Fibroblast of upper back skin (primary cell): ENCODE measurements at regions not wholly inside any gene's neighbourhood (a gene's known extent, or its start where the extent isn't known, plus 50 kb on each side); places are given as distances from the start of the nearest gene placed in this dataset.
A peak's percentile ranks its signal among the peaks of the same experiment; 100 is the strongest.

ENCODE experiments used
- DNase-seq: peaks from one replicate; pipeline ENCODE4 v3.0.0-alpha.2; 2013

DNA sequence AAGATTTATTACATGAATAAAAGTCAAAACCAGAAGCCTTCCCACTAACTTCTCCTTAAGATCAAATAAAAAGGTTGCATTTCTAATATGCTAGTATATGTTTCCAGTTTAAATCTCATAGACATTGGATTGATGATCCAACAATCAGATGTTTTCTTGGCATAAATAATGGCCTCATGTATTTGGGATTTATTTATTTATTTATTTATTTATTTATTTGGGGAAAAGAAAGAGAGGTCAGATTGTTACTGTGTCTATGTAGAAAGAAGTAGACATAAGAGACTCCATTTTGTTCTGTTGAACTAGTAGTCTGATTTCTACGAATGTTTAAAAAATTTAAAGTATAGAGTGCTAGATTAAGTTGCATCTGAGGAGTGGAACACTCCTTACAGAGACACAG is 422.4 kb downstream of the ADGRL2 start:
- DNase-seq = no peak

DNA sequence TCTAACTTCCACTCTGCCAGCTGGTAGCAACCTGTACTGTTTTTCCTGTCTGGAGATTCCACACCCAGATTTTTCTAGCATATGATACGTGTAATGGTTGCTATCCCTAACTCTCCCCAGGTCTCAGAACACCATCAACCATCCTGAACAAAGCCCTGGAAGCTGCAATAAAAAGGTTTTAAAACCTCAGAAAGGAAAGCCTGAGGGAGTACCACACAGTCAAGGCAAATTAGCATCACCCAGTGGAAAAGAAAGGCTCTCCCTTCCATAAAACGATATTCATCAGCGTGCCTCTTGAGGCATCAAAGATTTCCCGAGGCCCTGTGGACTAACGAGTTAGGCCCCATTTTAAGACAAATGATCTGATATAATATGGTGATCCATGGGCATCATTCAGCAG is 421.0 kb downstream of the ADGRL2 start:
- DNase-seq = no peak

DNA sequence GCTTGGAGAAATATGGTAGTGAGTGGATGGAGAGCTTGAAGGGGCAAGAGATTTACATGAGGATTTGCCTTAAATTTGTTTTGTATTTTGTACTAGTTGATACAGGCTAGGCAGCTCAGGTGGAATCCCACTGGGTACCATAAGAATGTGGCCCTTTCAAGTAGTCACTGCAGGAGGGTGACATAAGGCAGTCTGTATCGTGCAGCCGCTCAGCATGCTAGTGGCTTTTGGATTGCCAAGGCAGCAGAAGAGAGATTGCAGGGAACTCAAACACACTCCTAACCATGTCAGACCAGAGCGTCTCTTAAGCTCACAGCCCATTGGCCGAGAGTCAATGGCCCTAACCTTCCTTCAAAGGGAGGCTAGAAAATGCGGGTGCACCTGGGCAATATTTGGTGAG is 420.0 kb downstream of the ADGRL2 start:
- DNase-seq = no peak

DNA sequence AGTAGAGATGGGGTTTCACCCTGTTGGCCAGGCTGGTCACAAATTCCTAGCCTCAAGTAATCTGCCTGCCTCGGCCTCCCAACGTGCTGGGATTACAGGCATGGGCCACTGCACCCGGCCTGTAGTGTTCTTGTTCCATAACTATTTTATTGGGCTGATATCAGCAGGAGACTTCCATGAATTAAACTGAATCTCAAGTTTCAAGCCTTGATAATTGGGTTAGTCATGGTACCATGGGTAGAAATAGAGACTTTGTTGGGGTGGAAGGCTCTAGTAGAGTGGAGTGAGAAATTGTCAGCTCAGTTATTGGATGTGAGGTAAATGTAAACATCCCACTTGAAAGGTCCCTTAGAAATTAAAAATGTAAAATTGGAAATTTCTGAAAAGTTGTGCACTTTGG is 419.1 kb downstream of the ADGRL2 start:
- no peak for DNase-seq

DNA sequence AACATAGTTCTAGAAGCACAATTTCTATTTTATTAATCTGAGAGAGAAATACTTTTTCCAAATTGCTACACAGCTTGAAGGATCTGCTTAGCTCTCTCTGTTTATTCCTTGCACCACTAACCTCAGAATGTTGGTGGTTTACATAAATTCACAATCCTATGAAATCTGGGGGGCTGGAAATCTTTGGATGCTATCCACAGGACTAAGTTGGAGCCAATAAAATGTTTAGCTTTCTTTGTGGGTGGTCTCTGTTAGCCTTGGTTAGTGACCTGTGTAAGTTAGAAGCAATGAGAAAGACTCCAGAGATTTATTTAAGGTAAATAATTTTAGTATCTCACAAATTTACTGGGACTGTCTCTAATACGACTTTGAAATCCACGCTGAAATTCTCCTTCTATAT is 418.1 kb downstream of the ADGRL2 start:
- DNase-seq = peak; percentile 20

DNA sequence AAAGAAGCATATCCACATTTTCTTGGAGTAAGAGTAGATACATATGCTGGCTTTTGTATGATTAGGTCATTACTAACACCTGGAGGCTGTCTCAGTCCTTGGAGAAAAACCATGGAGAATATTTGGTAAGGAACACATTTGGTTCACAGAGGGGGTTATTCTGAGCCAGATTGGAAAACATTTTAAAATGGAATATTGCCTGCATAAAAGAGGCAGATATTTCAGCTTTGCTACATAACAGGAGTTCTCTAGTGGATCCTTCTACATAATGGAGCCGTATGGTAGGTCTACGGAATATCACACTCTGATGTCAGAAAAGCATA is 415.1 kb downstream of the ADGRL2 start:
- no peak for DNase-seq

DNA sequence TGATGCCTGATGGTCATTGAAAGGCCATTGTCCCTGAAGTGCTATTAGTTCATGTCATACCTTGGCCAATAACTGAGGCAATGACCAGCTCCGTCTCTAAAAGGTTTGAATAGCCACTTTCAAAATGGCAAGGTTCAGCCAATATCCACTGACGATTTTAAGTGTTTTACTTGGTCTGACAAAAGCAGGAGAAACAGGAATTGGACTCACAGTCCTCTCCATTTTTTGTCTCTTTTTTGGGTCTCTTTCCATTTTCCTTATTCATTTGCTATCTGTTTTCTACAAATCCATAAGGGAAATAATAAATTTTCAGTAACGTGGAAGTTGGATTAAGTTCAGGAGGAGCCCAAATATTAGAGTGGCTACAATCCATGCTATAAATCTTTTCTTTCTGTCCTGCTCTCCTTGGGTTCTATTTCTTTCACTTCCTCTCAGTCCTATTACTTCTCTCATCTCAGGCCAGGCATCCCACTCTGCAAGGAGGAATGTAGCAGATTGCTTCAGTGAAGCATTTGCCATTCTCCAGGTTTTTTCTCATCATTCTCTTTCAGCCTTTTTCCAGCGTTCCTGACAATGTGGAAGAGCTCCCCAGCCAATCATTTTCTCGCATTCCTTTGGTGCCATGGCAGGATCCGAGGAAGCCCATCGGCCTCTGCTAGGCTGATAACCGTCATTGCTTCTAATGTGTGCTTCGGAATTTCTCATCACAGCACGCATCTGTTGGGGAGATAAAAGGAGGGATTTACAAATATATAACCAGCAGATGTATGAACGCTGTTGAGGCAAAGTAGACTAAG is 414.5 kb downstream of the ADGRL2 start:
- peak; percentile 35 for DNase-seq

DNA sequence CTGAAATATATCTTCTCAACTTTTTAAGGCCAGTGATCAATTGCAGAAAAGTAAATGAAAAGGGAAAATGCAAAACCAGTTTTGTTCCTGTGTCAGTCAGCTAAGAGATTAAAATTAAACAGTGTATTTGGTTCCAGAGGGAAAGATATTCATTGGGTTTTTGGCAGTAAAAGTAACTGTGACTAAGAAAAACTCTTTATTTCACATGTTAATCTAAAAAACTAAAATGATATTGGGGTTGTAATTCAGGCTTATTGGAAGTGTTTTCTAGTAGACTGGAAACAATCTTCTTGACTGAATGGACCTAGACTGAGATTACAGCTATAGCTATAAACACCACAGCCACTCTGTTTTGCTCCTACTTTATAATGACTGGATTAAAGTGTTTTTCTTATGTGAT is 413.9 kb downstream of the ADGRL2 start:
- no peak for DNase-seq

DNA sequence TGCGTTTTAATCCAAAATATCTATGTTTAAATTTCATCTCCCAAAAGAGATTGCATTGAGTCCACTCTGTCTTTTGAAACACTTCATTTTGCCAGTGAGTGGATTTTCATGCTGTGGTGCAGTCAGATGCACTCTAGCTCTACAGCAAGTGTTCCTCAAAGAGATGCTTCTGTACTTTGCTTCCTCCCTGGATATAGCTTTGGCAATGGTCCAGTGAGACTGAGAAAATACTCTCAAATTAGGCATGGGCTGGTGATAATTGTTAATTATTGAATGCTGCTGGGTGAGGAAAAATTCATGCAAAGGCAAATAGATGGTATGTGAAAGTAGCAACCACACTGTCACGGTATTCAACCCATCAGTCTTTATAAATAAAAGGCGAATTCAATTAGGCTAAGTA is 396.9 kb downstream of the ADGRL2 start:
- no peak for DNase-seq

DNA sequence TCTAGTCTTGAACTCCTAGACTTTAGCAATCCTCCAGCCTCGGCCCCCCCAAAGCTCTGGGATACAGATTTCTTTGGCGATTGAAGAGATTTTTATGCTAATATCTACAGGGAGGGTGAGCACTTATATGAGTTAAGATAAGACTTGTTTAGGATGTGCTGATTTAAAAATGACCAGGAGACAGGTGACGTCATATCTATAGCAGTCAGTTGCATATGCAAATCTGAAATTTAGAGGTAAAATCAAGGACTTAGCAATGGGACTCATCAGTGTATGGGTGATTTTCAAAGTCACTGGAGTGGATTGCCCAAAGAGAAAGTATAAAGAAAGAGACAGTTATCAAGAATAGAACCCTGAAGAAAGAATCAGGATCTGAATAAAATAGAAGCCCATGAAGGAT is 394.5 kb downstream of the ADGRL2 start:
- DNase-seq = no peak

DNA sequence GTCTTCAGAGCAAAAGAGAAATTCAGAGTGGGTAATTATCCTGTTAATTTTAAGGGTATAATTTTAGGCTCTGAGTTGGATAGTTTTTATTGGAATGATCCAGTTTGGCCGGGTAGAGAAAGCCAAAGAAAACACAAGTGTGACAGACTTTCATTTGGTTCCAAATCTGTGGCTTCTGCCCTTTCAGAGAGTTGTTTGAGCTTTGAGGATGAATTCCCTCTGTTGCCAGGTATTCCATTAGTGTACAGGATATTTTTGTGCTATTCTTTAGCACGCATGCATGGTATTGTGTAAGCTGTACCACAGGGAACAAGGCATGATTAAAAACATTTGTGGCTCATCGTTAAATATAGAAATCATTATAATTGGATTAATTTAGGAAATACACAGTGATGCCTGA is 384.4 kb downstream of the ADGRL2 start:
- DNase-seq = peak; percentile 39

DNA sequence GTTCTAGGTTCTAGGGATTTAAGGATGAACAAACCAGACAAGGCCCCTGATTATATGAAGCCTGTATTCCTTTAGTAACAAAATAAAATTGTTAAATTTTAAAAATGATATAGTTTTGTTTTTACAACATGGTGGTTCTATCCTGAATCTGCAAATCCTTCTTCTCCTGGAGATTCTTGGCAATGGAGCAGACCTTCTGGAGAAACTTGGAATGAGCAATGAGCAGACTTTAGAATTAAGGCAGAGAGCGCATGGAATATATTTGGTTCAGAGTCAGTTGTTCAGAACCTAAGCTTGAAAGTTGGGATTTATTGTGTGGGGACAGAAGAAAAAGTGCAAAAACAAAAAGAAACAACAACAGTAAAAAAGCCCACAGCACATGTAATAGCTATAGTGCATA is 381.1 kb downstream of the ADGRL2 start:
- no peak for DNase-seq

DNA sequence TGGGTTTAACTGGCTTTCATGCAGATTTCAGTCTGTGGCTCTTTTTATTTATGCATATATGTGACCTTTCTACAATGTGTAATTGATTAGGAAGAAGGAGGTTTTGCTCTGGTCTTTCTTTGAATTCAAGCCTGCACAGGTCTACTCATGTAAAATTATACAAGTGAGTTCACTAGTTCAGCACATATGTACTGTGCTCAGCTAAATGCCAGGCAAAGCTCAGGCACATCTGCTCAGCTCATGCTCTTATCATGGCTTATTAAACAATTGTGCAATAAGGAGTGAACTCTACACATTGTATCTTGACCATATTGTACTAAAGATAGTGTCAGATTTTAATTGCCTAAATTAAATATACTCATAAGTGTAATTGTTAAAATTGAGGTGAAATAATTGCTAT is 378.4 kb downstream of the ADGRL2 start:
- DNase-seq = no peak

DNA sequence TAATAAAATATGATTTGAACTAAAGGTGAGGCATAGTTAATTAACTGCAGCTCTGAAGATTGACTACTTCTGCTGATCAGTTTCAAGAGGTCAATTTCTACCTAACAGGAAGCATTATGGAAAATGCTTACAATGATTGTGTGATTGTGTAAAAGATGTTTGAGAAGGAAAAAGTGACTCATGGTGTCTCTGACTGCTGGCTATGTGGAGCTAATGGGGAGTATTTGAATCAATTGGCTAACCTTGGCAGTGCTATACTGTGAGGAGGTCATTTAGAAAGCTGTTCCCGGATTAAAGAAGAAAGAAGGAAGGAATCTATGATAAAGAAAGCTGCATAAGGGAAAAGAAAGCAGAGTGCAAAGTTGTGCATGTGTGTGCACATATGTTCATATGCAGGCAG is 376.5 kb downstream of the ADGRL2 start:
- peak; percentile 54 for DNase-seq

DNA sequence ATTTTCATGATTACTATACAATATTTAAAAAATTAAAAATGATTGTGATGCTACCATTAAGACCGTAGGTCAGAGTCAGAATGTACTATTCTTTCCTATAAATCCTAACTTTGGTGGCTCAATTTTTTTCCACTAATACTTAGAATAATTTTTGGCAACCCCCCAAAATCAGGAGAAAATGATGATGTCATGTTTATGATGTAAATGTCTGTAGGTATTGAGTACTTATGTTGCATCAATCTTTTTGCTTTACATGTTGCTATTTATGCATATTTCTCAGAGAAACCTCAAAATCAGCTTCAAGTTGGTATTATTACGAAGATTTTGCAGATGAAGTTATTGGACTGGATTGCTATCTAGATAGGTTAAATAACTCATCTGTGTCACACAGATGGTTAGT is 371.2 kb downstream of the ADGRL2 start:
- DNase-seq = no peak

DNA sequence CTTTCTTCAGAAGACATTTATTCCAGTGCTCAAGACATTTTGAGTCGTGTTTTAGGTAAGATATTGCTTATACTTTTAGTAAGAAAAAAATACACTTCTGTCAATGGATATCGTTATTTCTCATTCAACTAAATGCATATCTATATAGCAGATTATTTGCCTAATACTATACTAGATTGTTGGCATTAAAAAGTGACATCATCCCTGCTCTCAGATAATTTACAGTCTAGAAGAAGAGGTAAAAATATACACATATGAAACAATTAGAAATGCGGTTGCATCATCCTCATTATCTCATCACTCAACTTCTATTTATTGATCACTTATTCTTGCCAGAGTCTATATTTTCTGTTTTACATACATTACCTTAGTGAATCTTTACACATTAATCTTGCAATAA is 367.7 kb downstream of the ADGRL2 start:
- no peak for DNase-seq

DNA sequence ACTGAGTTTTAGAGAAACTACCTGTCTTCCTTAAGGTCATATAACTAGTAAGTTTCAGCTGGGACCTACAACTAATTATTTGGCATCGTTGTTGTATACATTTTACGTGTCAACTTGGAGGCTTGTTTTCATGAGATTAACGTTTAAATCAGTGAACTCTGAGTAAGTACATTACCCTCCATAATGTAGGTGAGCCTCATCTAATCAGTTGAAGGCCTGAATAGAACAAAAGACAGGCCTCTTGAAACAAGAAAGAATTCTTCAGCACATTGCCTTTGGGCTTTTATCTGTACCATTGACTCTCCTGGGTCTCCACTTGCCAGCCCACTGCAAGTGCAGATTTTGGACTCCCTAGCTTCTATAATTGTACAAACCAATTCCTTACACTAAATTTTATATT is 364.6 kb downstream of the ADGRL2 start:
- no peak for DNase-seq

DNA sequence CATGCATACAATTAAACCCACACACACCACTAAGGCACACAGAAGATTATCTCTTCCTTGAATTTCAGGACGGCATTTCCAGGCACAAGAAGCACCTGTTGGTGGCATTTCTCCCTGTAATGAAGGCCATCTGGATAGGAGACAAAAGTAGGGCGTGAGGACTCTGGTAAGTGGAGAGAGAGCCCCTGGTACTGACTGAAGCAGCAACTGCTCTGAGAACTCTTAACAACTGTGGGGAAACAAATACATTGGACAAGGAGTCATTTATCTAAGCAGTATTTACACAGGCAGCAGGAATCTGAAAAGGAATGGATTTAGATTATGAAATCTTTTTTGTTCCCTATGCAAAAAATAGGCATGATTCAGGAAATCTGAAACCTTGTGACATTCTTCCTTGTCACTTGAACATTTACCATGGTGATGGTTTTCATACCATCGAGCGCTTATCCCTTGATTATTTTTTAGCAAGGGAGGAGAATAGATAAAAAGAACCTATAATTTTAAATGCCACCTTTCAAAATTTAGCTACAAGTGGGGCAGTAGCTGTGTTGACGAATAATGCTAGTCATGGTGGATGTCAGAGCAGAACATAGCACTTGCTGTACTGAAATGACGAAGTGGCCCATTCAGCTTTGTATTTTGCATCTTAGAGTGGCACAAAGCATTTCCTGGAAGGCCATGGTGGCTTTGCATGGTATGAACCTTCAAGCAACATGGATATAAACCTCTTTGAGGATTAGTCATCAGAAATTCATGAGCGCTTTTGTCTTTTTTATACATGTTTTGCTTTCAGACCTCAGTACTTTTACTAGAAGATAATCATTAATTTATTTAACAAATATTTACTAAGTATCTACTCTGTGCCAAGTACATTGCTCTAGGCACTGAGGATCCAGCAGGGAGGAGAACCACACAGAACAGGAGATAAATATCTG is 362.0 kb downstream of the ADGRL2 start:
- DNase-seq = no peak

DNA sequence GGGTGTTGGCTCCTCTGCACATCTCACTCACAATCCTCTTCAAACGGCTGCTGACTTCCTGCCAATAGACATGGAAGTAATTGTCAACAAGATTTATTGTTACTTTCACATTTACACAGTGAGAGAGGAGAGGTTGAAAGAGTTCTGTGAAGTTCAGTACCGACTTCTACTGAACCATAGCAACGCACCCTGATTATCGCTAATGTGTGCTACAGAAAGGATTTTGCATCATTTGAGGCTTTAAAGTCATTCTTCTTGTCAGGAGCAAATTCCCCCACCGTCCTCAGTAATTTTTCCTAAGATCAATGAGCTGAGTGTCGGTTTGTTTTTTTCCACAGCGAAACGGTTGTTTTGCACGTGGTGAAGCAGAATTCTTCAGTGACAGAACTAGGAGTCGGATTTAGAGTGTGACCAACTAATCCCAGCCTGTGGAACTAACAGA is 361.0 kb downstream of the ADGRL2 start:
- DNase-seq = peak; percentile 70

DNA sequence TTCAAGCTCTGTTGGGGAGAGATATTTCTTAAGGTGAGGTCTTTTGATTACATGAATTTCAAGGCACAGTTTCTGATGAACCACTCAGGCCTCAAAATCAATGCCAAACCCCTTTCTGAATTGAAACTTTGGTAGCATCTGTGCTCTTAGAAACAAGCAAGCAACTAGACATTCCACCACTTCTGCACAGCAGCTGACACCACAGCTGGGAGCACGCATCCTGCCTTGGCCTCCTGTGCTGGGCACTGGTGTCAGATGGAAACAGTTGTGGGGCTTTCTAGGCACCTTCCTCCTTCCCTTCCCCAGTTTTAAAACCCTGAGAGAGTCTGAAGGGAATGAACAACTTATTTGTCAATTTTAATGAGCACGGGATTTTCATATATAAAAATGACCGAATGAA is 360.2 kb downstream of the ADGRL2 start:
- no peak for DNase-seq

DNA sequence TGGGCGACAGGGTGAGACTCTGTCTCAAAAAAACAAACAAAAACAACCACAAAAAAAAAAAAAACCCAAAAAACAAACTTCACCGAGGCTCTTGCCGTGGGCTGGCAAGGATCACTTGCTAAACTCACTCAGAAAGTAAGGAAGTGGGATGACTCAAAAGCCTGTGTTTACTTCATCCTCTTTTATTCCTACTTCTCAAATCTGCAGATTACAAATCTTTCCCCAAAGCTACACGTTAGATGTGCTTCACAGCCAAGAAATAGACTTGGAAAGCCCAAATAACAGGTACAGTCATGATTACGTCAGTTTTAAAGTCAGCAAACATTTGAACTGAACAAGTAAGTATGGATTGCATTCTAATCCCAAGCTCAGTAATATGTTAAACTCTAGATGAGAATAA is 359.3 kb downstream of the ADGRL2 start:
- peak; percentile 43 for DNase-seq

DNA sequence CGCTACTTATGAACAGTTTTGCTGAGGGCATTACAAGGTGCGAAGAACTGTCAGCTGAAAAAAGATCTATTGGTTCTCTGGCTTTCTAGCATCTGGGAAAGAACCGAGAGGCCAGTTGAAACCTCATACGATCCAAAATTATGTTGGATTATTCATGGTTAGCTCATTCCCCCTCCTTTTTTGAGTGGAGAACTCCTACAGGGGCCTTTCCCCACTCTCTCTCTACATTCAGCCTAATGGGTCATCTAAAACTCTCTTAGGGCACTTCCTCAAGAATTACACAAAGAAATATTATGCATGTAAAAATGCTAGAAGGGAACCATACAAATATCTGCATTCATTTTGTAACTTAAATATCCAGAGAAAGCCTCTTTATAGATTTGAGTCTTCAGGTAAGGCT is 358.2 kb downstream of the ADGRL2 start:
- no peak for DNase-seq

DNA sequence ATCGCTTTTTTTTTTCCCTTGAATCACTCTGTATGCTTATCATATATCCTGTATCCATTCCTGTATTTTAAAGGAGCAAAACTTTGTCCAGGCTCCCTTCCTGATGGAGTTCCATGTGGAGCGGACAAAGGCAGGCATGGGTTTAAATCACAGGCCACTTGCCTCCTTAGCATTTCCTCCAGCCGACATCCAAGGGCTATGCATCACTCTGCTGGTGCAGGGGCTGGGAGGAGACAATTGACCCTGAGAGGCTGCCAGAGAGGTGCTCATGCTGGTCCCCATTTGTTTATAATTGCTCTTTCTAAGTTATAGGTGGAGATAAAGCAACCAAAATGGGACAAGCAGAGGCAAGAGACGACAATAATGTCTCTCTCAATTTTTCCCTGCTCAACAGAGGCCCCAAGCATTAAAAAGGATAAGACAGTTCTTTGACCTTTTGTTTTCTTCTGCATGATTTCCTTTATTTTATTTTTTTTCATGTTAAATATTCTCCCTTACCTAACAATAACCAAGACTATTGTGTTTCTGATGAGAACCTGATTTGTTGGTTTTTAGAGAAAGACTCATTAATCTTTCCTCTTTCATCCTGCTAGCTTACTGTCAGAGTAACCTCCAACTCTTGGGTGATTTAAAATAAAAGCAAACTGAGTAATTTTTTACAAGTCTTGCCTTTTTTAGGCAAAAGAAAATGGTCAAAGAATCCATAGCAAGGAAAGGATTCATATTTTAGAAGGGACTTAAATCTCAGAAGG is 353.7 kb downstream of the ADGRL2 start:
- no peak for DNase-seq

DNA sequence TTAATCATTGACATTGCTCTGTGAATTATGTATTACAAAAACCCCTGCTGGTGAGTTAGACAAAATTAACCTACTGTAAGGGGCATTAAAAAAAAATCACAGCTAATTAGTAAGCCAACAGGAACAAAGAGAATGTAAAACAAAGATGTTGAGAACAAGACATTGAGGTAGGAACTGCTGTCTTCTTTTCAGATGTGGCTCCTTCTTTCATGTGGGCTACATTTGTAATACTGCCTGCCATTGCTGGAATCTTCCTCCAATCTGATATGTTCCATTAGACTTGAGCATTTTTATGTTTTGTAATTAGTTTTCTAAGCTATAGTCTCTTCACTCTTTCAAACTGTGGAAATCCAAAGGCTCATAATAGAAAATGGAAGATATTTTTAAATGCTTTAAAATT is 353.0 kb downstream of the ADGRL2 start:
- DNase-seq = no peak
